ENCODE measurements at regions not wholly inside any gene's neighbourhood (a gene's known extent, or its start where the extent isn't known, plus 50 kb on each side); places are given as distances from the start of the nearest gene placed in this dataset.

DNA sequence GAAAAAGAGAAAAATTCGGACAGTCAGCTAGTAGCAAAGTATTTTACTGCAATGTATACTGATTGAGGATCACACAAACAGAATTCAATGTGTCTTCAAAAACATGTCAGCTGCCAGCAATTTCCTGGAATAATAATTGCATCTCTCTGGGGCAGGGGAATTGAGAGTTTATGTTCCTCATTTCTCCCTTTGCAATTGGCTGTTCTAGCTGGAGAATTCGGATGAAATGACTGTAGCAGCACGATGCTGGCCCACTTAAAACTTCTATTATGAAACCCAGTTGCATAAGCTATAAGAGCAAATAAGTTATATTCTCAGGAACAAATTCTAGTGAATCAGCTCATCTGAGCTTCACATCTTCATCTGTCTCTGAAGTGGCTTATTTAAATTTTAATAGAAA lies 99.9 kb upstream of the CPEB2 start:
- no peaks in the 10 kb centered on the region for H3K4me1 ChIP-seq
- ATAC-seq, result no peak
- H3K27me3 ChIP-seq, result no peaks in the 10 kb centered on the region
- H3K9me3 ChIP-seq, result no peaks in the 10 kb centered on the region
- DNase-seq, result no peak
- H3K4me3 ChIP-seq, result no peak overlapping the region
- TF ChIP-seq POLR2A (IDR thresholded peaks at IDR 0.05), result no peak
- TF ChIP-seq, protein P1, sequence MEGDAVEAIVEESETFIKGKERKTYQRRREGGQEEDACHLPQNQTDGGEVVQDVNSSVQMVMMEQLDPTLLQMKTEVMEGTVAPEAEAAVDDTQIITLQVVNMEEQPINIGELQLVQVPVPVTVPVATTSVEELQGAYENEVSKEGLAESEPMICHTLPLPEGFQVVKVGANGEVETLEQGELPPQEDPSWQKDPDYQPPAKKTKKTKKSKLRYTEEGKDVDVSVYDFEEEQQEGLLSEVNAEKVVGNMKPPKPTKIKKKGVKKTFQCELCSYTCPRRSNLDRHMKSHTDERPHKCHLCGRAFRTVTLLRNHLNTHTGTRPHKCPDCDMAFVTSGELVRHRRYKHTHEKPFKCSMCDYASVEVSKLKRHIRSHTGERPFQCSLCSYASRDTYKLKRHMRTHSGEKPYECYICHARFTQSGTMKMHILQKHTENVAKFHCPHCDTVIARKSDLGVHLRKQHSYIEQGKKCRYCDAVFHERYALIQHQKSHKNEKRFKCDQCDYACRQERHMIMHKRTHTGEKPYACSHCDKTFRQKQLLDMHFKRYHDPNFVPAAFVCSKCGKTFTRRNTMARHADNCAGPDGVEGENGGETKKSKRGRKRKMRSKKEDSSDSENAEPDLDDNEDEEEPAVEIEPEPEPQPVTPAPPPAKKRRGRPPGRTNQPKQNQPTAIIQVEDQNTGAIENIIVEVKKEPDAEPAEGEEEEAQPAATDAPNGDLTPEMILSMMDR (IDR thresholded peaks at IDR 0.05), result no peak
- no peak overlapping the region for H3K27ac ChIP-seq
- WGBS (ENCODE audit: insufficient coverage, low coverage, low lambda C conversion rate, missing lambda C conversion rate), result 30% methylated on average over 3 of the region's 3 CpGs
- no peaks in the 10 kb centered on the region for H3K36me3 ChIP-seq
- intact Hi-C loops (cut with DNase I), result no loop called here

DNA sequence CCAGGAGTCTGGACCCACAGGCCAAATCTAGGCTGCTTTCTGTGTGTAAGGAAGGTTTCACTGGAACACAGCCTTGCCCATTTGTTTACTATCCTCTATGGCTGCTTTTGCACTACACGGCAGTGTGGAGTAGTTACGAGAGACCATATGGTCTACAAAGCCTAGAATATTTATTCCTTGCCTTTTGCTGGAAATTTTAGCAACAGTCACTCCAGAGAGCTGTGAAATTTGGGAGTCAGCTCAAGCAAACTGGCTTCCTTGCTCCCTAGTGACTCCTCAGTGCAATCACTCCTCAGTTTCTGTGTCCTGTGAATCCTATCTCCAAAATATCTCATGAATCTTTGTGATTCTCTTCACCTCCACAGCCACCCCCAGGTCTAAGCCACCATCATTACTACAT lies 99.0 kb upstream of the CPEB2 start:
- intact Hi-C loops (cut with DNase I), result no loop called here
- TF ChIP-seq POLR2A (IDR thresholded peaks at IDR 0.05), result no peak
- TF ChIP-seq, protein P1 (IDR thresholded peaks at IDR 0.05), result no peak
- no peak overlapping the region for H3K4me3 ChIP-seq
- WGBS (ENCODE audit: insufficient coverage, low coverage, low lambda C conversion rate, missing lambda C conversion rate), result no CpG with 5 or more reads among the region's 2 CpGs
- H3K27me3 ChIP-seq, result no peaks in the 10 kb centered on the region
- peaks cover 0 to 2% (median 0%) of the 10 kb centered on the region in 4 donors for H3K4me1 ChIP-seq
- no peaks in the 10 kb centered on the region for H3K9me3 ChIP-seq
- no peaks in the 10 kb centered on the region for H3K36me3 ChIP-seq
- ATAC-seq (no peak), DNase-seq (no peak)
- no peak overlapping the region for H3K27ac ChIP-seq

DNA sequence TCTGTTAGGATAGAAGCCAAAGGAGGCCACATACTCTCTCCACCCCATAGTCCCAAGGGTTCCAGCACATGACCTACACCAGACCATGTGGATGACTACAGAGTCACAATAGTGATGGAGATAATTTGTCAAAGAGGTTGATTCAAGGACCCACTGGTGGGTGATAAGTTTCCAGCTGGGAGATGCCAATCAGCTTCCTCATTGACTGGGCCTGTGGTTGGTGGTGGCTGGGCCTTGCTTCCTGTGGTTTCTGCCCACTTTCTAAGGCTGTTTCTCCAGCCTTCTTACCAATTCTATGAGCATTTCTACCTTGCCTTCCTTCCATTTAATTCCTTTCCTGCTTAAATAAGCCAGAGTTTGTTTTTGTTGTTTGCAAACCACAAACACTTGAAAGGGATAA lies 95.5 kb upstream of the CPEB2 start:
- H3K36me3 ChIP-seq, result no peaks in the 10 kb centered on the region
- intact Hi-C loops (cut with DNase I), result no loop called here
- ATAC-seq (no peak), DNase-seq (no peak)
- no peak overlapping the region for H3K4me3 ChIP-seq
- H3K4me1 ChIP-seq, result peaks cover 0 to 33% (median 3%) of the 10 kb centered on the region in 4 donors
- H3K9me3 ChIP-seq, result no peaks in the 10 kb centered on the region
- TF ChIP-seq POLR2A (IDR thresholded peaks at IDR 0.05), result no peak
- TF ChIP-seq, protein P1 (IDR thresholded peaks at IDR 0.05), result no peak
- no peak overlapping the region for H3K27ac ChIP-seq
- no peaks in the 10 kb centered on the region for H3K27me3 ChIP-seq

DNA sequence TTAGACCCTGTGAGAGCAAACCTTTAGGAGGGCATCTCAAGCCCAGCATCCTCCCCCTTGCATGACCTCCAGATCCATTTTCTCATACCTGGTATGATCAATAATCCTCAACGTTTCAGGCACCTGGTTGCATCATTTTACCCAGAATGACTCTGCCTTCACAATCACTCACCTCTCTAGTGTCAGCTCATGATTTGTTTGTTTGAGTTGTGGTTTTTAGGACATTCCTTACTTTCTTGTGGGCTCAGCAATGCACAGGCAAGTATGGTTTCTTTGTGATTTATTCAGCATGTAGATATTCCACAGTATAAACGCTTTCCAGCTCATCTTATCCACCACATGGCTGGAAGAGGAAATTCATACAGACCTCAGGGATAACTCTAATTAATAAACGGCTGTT lies 93.6 kb upstream of the CPEB2 start:
- Histone ChIP-seq H3K4me1 (peaks cover 0 to 36% (median 3%) of the 10 kb centered on the region in 4 donors), H3K4me3 (no peak overlapping the region), H3K27me3 (no peaks in the 10 kb centered on the region), H3K9me3 (no peaks in the 10 kb centered on the region), H3K27ac (peak overlapping the region in 2 of 3 donors; percentile 32 to 34), H3K36me3 (no peaks in the 10 kb centered on the region)
- no peak for DNase-seq
- 9% methylated on average over 3 of the region's 3 CpGs for WGBS (ENCODE audit: insufficient coverage, low coverage, low lambda C conversion rate, missing lambda C conversion rate)
- TF ChIP-seq, protein P1 (IDR thresholded peaks at IDR 0.05), result no peak
- peak; percentile 49 to 69 (median 59) for ATAC-seq
- intact Hi-C loops (cut with DNase I), result no loop called here

DNA sequence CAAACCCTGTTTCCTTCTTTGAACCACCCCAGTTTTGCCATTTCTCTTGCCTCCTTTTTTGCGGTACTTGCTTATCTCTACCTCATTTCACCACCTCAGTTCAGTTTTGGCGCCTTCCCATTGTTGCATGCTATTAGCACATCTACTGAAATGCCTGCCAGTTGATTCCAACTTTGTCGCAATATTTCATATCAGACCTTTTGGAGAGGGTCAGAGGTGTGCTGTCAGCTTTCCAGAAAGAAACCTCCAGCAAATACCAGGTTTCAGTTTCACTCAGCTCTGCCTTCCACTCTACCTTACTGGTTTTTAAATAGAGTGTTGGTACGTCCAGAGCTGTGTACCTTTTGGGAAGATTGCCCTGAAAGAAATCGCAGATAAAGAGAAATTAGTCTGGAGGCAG lies 91.9 kb upstream of the CPEB2 start:
- TF ChIP-seq, protein P1 (IDR thresholded peaks at IDR 0.05), result no peak
- no peak for TF ChIP-seq POLR2A (IDR thresholded peaks at IDR 0.05)
- H3K27ac ChIP-seq, result peak overlapping the region; percentile 27 to 88 (median 85)
- 37% methylated on average over 5 of the region's 5 CpGs for WGBS (ENCODE audit: insufficient coverage, low coverage, low lambda C conversion rate, missing lambda C conversion rate)
- H3K36me3 ChIP-seq, result no peaks in the 10 kb centered on the region
- H3K27me3 ChIP-seq, result no peaks in the 10 kb centered on the region
- ATAC-seq, result peak; percentile 91 to 94 (median 94)
- H3K4me3 ChIP-seq, result no peak overlapping the region
- peak in 2 of 3 donors; percentile 34 to 83 for DNase-seq
- H3K4me1 ChIP-seq, result peaks cover 0 to 36% (median 3%) of the 10 kb centered on the region in 4 donors
- H3K9me3 ChIP-seq, result no peaks in the 10 kb centered on the region
- intact Hi-C loops (cut with DNase I), result no loop called here
